B cell (primary cell): ENCODE measurements at regions not wholly inside any gene's neighbourhood (a gene's known extent, or its start where the extent isn't known, plus 50 kb on each side); places are given as distances from the start of the nearest gene placed in this dataset.

Experiments
- ATAC-seq: fragments of 200-7000 bp; cut with Tn5 transposase; one replicate; pipeline ENCODE4 v1.10.0; 2021; ENCODE audit warnings: low read depth, mild to moderate bottlenecking, moderate number of reproducible peaks, moderate library complexity
- CTCF ChIA-PET: fragments of 350-600 bp; sonication (Branson Sonifier 250); formaldehyde crosslinking; loops from one replicate; lab custom pipeline; 2021; ENCODE audit warnings: antibody characterized with exemption, inconsistent platforms; lab: Charles Lee
- POLR2A ChIA-PET: fragments of 350-600 bp; sonication (Branson Sonifier 250); formaldehyde crosslinking; loops from one replicate; lab custom pipeline; 2021; ENCODE audit warnings: antibody characterized with exemption; lab: Charles Lee
- DNase-seq: peaks from one replicate; pipeline ENCODE4 v3.0.0; 2013
- H2AFZ ChIP-seq: 2 replicates; pipeline ENCODE4 v1.6.1; 2012; ENCODE audit warnings: mild to moderate bottlenecking, low read depth, low read length; ENCODE audit not compliant: insufficient read depth, poor library complexity, severe bottlenecking
- H3K27ac ChIP-seq, 2 donors: 1 replicate in 1 of 2; 2 replicates in 1 of 2; pipeline ENCODE4 v1.5.1; 2012 to 2013; ENCODE audit warnings: low read length in 2 of 2, mild to moderate bottlenecking in 2 of 2, moderate library complexity in 1 of 2
- H3K27me3 ChIP-seq, 4 experiments: fragments of 200-600 bp in 1 of 4; sonication (generic) in 1 of 4; replicated peaks in 1 of 4; 1 replicate in 2 of 4; 2 replicates in 2 of 4; pipeline versions ENCODE4 v1.6.1 to v1.7.0; 2013 to 2016; ENCODE audit warnings: low read length in 3 of 4, mild to moderate bottlenecking in 2 of 4, mixed read lengths in 1 of 4, moderate library complexity in 1 of 4; ENCODE audit not compliant: insufficient read depth in 4 of 4, control insufficient read depth in 3 of 4; ENCODE audit errors: control extremely low read depth in 1 of 4
- H3K36me3 ChIP-seq, 2 experiments: replicated peaks in 1 of 2; 1 replicate in 1 of 2; 2 replicates in 1 of 2; pipeline versions ENCODE4 v1.6.1 to v1.7.1; 2013; ENCODE audit warnings: low read length in 1 of 2; ENCODE audit not compliant: insufficient read depth in 2 of 2, control insufficient read depth in 1 of 2; ENCODE audit errors: control extremely low read depth in 1 of 2, extremely low read depth in 1 of 2
- H3K4me1 ChIP-seq, 2 donors: fragments of 200-600 bp in 1 of 2; sonication (generic) in 1 of 2; 1 replicate in 1 of 2; 2 replicates in 1 of 2; pipeline versions ENCODE4 v1.5.1 to v1.6.1; 2013 to 2017; ENCODE audit warnings: low read length in 2 of 2; ENCODE audit not compliant: control insufficient read depth in 2 of 2, insufficient read depth in 2 of 2
- H3K4me2 ChIP-seq: replicated peaks from 2 replicates; pipeline ENCODE3; 2012; ENCODE audit warnings: mild to moderate bottlenecking, low read depth, low read length; ENCODE audit not compliant: poor library complexity, severe bottlenecking
- H3K4me3 ChIP-seq, 5 experiments: fragments of 200-600 bp in 1 of 5; sonication (generic) in 1 of 5; 1 replicate in 3 of 5; 2 replicates in 2 of 5; pipeline versions ENCODE4 v1.5.1 to v1.7.0; 2011 to 2016; ENCODE audit warnings: low read length in 4 of 5, mild to moderate bottlenecking in 4 of 5, low read depth in 2 of 5, control low read depth in 1 of 5, moderate library complexity in 1 of 5; ENCODE audit not compliant: insufficient read depth in 1 of 5; ENCODE audit errors: control extremely low read depth in 1 of 5, extremely low read depth in 1 of 5
- H3K79me2 ChIP-seq: fragments of 200-600 bp; sonication (generic); one replicate; pipeline ENCODE4 v1.6.0; 2016; ENCODE audit warnings: low read length; ENCODE audit not compliant: control insufficient read depth, insufficient read depth
- H3K9ac ChIP-seq: fragments of 200-600 bp; sonication (generic); 2 replicates; pipeline ENCODE4 v1.6.1; 2017; ENCODE audit warnings: mild to moderate bottlenecking, low read length, moderate library complexity
- H3K9me3 ChIP-seq, 3 donors: one replicate each; pipeline versions ENCODE4 v1.6.1 to v1.7.1; 2013; ENCODE audit warnings: low read length in 2 of 3; ENCODE audit not compliant: control insufficient read depth in 2 of 3, insufficient read depth in 1 of 3; ENCODE audit errors: control extremely low read depth in 1 of 3
- H4K20me1 ChIP-seq: 2 replicates; pipeline ENCODE4 v1.6.0; 2012; ENCODE audit warnings: mild to moderate bottlenecking, low read length; ENCODE audit not compliant: insufficient read depth, control insufficient read depth, poor library complexity, severe bottlenecking
- H3K27ac Mint-ChIP-seq: one replicate; pipeline ENCODE4 v1.8.0; 2021; ENCODE audit warnings: mixed read lengths
- H3K27me3 Mint-ChIP-seq: one replicate; pipeline ENCODE4 v1.8.0; 2021; ENCODE audit warnings: mixed read lengths
- H3K4me1 Mint-ChIP-seq: one replicate; pipeline ENCODE4 v1.8.0; 2021; ENCODE audit warnings: mixed read lengths
- H3K4me3 Mint-ChIP-seq: one replicate; pipeline ENCODE4 v1.8.0; 2021; ENCODE audit warnings: mixed read lengths
- H3K9me3 Mint-ChIP-seq: one replicate; pipeline ENCODE4 v1.8.0; 2022; ENCODE audit warnings: mixed read lengths; ENCODE audit not compliant: insufficient read depth
- EZH2 ChIP-seq: IDR thresholded peaks from 2 replicates; pipeline ENCODE4 v1.6.1; 2012; ENCODE audit warnings: borderline replicate concordance, low read depth, mild to moderate bottlenecking, moderate library complexity, low read length; ENCODE audit not compliant: insufficient read depth, poor library complexity, severe bottlenecking
- WGBS: methylation state at CpG from one replicate; pipeline ENCODE4 v1.1.5; 2013; ENCODE audit warnings: missing lambda C conversion rate; ENCODE audit not compliant: insufficient coverage; 5-methylcytosine and 5-hydroxymethylcytosine counted together
- intact Hi-C: fragments of 100-400 bp; cut with micrococcal nuclease; formaldehyde crosslinking; loops from one replicate; pipeline ENCODE4 v1.10.0; 2022
- TF ChIP-seq, protein P1 (sequence below): fragments of 200-600 bp; IDR thresholded peaks from one replicate; pipeline ENCODE4 v1.8.0; 2022; ENCODE audit warnings: antibody characterized with exemption, mild to moderate bottlenecking

DNA sequence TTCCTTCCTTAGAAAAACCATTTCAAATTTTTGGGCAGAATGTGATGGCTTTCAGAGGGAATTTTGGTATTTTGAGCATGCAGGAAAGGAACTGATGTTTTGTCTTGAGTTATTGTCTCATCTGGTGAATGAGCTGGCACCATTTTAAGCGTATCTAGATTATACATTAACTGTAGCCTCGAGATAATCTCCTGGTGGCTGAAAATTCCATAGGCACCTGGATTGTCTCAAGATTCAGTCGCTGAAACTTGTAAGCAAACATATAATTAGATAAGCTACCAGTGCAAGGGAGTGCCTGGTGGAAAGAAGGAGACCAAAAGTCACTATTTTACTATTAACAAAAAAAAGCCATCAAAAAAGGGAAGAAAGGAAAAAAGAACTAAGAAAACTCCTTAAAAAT is 687.8 kb upstream of the DDX18 start:
- TF ChIP-seq, protein P1, sequence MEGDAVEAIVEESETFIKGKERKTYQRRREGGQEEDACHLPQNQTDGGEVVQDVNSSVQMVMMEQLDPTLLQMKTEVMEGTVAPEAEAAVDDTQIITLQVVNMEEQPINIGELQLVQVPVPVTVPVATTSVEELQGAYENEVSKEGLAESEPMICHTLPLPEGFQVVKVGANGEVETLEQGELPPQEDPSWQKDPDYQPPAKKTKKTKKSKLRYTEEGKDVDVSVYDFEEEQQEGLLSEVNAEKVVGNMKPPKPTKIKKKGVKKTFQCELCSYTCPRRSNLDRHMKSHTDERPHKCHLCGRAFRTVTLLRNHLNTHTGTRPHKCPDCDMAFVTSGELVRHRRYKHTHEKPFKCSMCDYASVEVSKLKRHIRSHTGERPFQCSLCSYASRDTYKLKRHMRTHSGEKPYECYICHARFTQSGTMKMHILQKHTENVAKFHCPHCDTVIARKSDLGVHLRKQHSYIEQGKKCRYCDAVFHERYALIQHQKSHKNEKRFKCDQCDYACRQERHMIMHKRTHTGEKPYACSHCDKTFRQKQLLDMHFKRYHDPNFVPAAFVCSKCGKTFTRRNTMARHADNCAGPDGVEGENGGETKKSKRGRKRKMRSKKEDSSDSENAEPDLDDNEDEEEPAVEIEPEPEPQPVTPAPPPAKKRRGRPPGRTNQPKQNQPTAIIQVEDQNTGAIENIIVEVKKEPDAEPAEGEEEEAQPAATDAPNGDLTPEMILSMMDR, result no peak
- no peak for TF ChIP-seq EZH2
- Histone ChIP-seq H3K27me3 (no peaks in the 10 kb centered on the region), H3K4me2 (no peak overlapping the region), H2AFZ (no peak overlapping the region), H3K36me3 (no peaks in the 10 kb centered on the region), H3K9me3 (peaks cover 0 to 4% (median 2%) of the 10 kb centered on the region in 3 donors), H3K9ac (no peak overlapping the region), H3K27ac (no peak overlapping the region), H3K79me2 (no peaks in the 10 kb centered on the region), H3K4me3 (no peak overlapping the region), H3K4me1 (no peaks in the 10 kb centered on the region), H4K20me1 (no peaks in the 10 kb centered on the region)
- Mint-ChIP-seq H3K4me1 (no peaks in the 10 kb centered on the region), H3K9me3 (no peaks in the 10 kb centered on the region), H3K4me3 (no peak overlapping the region), H3K27me3 (no peaks in the 10 kb centered on the region), H3K27ac (no peak overlapping the region)
- ChIA-PET POLR2A (no interaction called here), CTCF (no interaction called here)
- intact Hi-C loops, result no loop called here
- DNase-seq, result no peak
- no CpG with 5 or more reads among the region's 3 CpGs for WGBS
- ATAC-seq, result no peak

DNA sequence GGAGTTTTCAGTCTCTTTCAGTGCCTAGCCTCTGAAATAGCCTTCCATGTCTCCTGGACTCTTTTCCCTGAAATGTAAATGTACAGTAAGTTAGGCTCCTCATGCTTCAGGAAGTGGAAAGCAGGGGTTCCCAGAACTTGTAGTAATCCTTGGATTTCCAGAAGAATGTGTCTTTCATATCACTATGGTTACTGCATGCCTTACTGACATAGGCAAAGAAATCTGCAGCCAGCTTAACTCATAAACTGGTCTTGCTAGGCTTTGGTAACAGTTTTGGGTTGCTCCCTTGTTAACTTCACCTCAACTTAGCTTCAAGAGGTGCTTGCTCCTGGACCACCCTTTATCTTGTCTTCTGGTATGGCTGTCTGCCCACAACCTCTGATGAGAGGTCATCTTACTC is 686.8 kb upstream of the DDX18 start:
- Mint-ChIP-seq H3K4me3 (no peak overlapping the region), H3K4me1 (no peaks in the 10 kb centered on the region), H3K9me3 (no peaks in the 10 kb centered on the region), H3K27me3 (no peaks in the 10 kb centered on the region), H3K27ac (no peak overlapping the region)
- no peak overlapping the region for H3K9ac ChIP-seq
- ChIA-PET CTCF (no interaction called here), POLR2A (no interaction called here)
- H3K36me3 ChIP-seq, result no peaks in the 10 kb centered on the region
- H2AFZ ChIP-seq, result no peak overlapping the region
- intact Hi-C loops, result no loop called here
- H3K4me3 ChIP-seq, result no peak overlapping the region
- no peak for TF ChIP-seq EZH2
- TF ChIP-seq, protein P1, result no peak
- H3K27me3 ChIP-seq, result no peaks in the 10 kb centered on the region
- no peaks in the 10 kb centered on the region for H3K4me1 ChIP-seq
- no peak overlapping the region for H3K4me2 ChIP-seq
- H3K79me2 ChIP-seq, result no peaks in the 10 kb centered on the region
- peaks cover 0 to 7% (median 2%) of the 10 kb centered on the region in 3 donors for H3K9me3 ChIP-seq
- ATAC-seq (no peak), DNase-seq (no peak)
- no peak overlapping the region for H3K27ac ChIP-seq
- no peaks in the 10 kb centered on the region for H4K20me1 ChIP-seq
